Sigmoid colon (tissue), 4 donors: ENCODE measurements at regions not wholly inside any gene's neighbourhood (a gene's known extent, or its start where the extent isn't known, plus 50 kb on each side); places are given as distances from the start of the nearest gene placed in this dataset.

Source experiments
- EP300 ChIP-seq, 4 donors: sonication (generic); formaldehyde crosslinking; IDR thresholded peaks; one replicate each; pipeline ENCODE4 v1.6.1; 2017; ENCODE audit warnings: antibody characterized with exemption in 4 of 4
- POLR2A ChIP-seq, 2 donors: fragments of 450-650 bp; IDR thresholded peaks; one replicate each; pipeline ENCODE4 v1.6.1; 2016; ENCODE audit warnings: antibody characterized with exemption in 2 of 2, mild to moderate bottlenecking in 2 of 2, moderate library complexity in 2 of 2
- POLR2AphosphoS5 ChIP-seq, 4 donors: sonication (generic); formaldehyde crosslinking; IDR thresholded peaks; one replicate each; pipeline ENCODE4 v1.6.1; 2017; ENCODE audit warnings: antibody characterized with exemption in 4 of 4
- TF ChIP-seq, protein P1 (sequence below), 4 experiments: fragments of 450-650 bp in 3 of 4; fragments of 200-600 bp in 1 of 4; IDR thresholded peaks; one replicate each; pipeline ENCODE4 v1.5.1; 2016 to 2019; ENCODE audit warnings: antibody characterized with exemption in 4 of 4, mild to moderate bottlenecking in 3 of 4, moderate library complexity in 2 of 4

- TF ChIP-seq POLR2AphosphoS5 (IDR thresholded peaks at IDR 0.05), result no peak
- TF ChIP-seq, protein P1, sequence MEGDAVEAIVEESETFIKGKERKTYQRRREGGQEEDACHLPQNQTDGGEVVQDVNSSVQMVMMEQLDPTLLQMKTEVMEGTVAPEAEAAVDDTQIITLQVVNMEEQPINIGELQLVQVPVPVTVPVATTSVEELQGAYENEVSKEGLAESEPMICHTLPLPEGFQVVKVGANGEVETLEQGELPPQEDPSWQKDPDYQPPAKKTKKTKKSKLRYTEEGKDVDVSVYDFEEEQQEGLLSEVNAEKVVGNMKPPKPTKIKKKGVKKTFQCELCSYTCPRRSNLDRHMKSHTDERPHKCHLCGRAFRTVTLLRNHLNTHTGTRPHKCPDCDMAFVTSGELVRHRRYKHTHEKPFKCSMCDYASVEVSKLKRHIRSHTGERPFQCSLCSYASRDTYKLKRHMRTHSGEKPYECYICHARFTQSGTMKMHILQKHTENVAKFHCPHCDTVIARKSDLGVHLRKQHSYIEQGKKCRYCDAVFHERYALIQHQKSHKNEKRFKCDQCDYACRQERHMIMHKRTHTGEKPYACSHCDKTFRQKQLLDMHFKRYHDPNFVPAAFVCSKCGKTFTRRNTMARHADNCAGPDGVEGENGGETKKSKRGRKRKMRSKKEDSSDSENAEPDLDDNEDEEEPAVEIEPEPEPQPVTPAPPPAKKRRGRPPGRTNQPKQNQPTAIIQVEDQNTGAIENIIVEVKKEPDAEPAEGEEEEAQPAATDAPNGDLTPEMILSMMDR (IDR thresholded peaks at IDR 0.05), result no peak
- TF ChIP-seq POLR2A (IDR thresholded peaks at IDR 0.05), result no peak
- no peak for TF ChIP-seq EP300 (IDR thresholded peaks at IDR 0.05)
Observed at GRCh38 chr14:105856676-105857219, 330.4 kb downstream of the TMEM121 start.
